CD14-positive monocyte (primary cell): ENCODE measurements at regions not wholly inside any gene's neighbourhood (a gene's known extent, or its start where the extent isn't known, plus 50 kb on each side); places are given as distances from the start of the nearest gene placed in this dataset.
A peak's percentile ranks its signal among the peaks of the same experiment; 100 is the strongest.
"Not testable (repeated sequence)": the region's sequence is repeated elsewhere in the genome, so short reads cannot be mapped to it uniquely, and the experiment has no call there.

Source experiments
- DNase-seq, 3 donors: peaks; one replicate each; pipeline ENCODE4 v3.0.0-alpha.2; 2011 to 2022
- H2AFZ ChIP-seq: 2 replicates; pipeline ENCODE4 v1.6.0; 2012; ENCODE audit warnings: mild to moderate bottlenecking, low read depth, low read length, inconsistent platforms; ENCODE audit not compliant: insufficient read depth, poor library complexity, severe bottlenecking
- H3K27ac ChIP-seq, 2 donors: 1 replicate in 1 of 2; 2 replicates in 1 of 2; pipeline ENCODE4 v1.5.1; 2012 to 2013; ENCODE audit warnings: low read length in 2 of 2, control low read depth in 1 of 2, inconsistent platforms in 1 of 2, low read depth in 1 of 2, mild to moderate bottlenecking in 1 of 2
- H3K27me3 ChIP-seq, 2 donors: one replicate each; pipeline versions ENCODE4 v1.6.0 to v1.6.1; 2011 to 2013; ENCODE audit warnings: low read length in 2 of 2; ENCODE audit not compliant: control insufficient read depth in 2 of 2, insufficient read depth in 2 of 2
- H3K36me3 ChIP-seq, 2 donors: replicated peaks in 1 of 2; 1 replicate in 1 of 2; 2 replicates in 1 of 2; pipeline versions ENCODE4 v1.5.1 to v1.6.1; 2012 to 2013; ENCODE audit warnings: low read length in 2 of 2, control low read depth in 1 of 2, inconsistent platforms in 1 of 2, mild to moderate bottlenecking in 1 of 2; ENCODE audit not compliant: insufficient read depth in 2 of 2, control insufficient read depth in 1 of 2
- H3K4me1 ChIP-seq, 2 donors: 1 replicate in 1 of 2; 2 replicates in 1 of 2; pipeline versions ENCODE4 v1.5.1 to v1.6.1; 2012 to 2013; ENCODE audit warnings: low read length in 2 of 2, control low read depth in 1 of 2, inconsistent platforms in 1 of 2, mild to moderate bottlenecking in 1 of 2, moderate library complexity in 1 of 2; ENCODE audit not compliant: insufficient read depth in 2 of 2, control insufficient read depth in 1 of 2
- H3K4me2 ChIP-seq: replicated peaks from 2 replicates; pipeline ENCODE3; 2012; ENCODE audit warnings: low read length, moderate library complexity, mild to moderate bottlenecking; ENCODE audit not compliant: poor library complexity, severe bottlenecking; ENCODE audit errors: extremely low read depth
- H3K4me3 ChIP-seq, 3 experiments: fragments of 200-600 bp in 1 of 3; sonication (generic) in 1 of 3; replicated peaks in 1 of 3; 1 replicate in 2 of 3; 2 replicates in 1 of 3; pipeline ENCODE4 v1.5.1; 2011 to 2013; ENCODE audit warnings: low read length in 3 of 3, mild to moderate bottlenecking in 3 of 3, control low read depth in 2 of 3, low read depth in 2 of 3, inconsistent platforms in 1 of 3, moderate library complexity in 1 of 3
- H3K79me2 ChIP-seq: 2 replicates; pipeline ENCODE4 v1.6.0; 2012; ENCODE audit warnings: mild to moderate bottlenecking, control low read depth, inconsistent platforms, low read length, moderate library complexity; ENCODE audit not compliant: insufficient read depth
- H3K9ac ChIP-seq: 2 replicates; pipeline ENCODE4 v1.6.0; 2017; ENCODE audit warnings: low read length, mild to moderate bottlenecking; ENCODE audit not compliant: insufficient read depth, poor library complexity, severe bottlenecking
- H3K9me3 ChIP-seq, 2 donors: replicated peaks in 1 of 2; 1 replicate in 1 of 2; 2 replicates in 1 of 2; pipeline versions ENCODE4 v1.5.1 to v1.6.1; 2012 to 2013; ENCODE audit warnings: low read length in 2 of 2, control low read depth in 1 of 2; ENCODE audit not compliant: control insufficient read depth in 1 of 2, insufficient read depth in 1 of 2
- H4K20me1 ChIP-seq: 2 replicates; pipeline ENCODE4 v1.6.0; 2012; ENCODE audit warnings: mild to moderate bottlenecking, low read length, control low read depth, moderate library complexity; ENCODE audit not compliant: insufficient read depth
- H3K27ac Mint-ChIP-seq, 7 donors: one replicate each; pipeline ENCODE4 v1.8.0; 2020; ENCODE audit warnings: mild to moderate bottlenecking in 7 of 7, mixed read lengths in 7 of 7, moderate library complexity in 6 of 7, inconsistent platforms in 2 of 7
- H3K27me3 Mint-ChIP-seq, 3 donors: one replicate each; pipeline ENCODE4 v1.8.0; 2021 to 2022; ENCODE audit warnings: low read depth in 3 of 3, mild to moderate bottlenecking in 3 of 3, mixed read lengths in 3 of 3, moderate library complexity in 3 of 3, inconsistent platforms in 1 of 3
- H3K36me3 Mint-ChIP-seq, 2 donors: one replicate each; pipeline ENCODE4 v1.8.0; 2020; ENCODE audit warnings: mixed read lengths in 2 of 2, inconsistent platforms in 1 of 2, mild to moderate bottlenecking in 1 of 2
- H3K4me1 Mint-ChIP-seq: one replicate; pipeline ENCODE4 v1.8.0; 2020; ENCODE audit warnings: mild to moderate bottlenecking, mixed read lengths
- H3K4me3 Mint-ChIP-seq, 2 donors: one replicate each; pipeline ENCODE4 v1.8.0; 2020; ENCODE audit warnings: mild to moderate bottlenecking in 2 of 2, mixed read lengths in 2 of 2, moderate library complexity in 1 of 2
- H3K9me3 Mint-ChIP-seq, 7 donors: one replicate each; pipeline ENCODE4 v1.8.0; 2020 to 2022; ENCODE audit warnings: mixed read lengths in 7 of 7, mild to moderate bottlenecking in 6 of 7, moderate library complexity in 6 of 7, inconsistent platforms in 2 of 7
- CTCF ChIP-seq: fragments of 200-600 bp; IDR thresholded peaks from one replicate; pipeline ENCODE4 v1.8.0; 2022; ENCODE audit warnings: antibody characterized with exemption, mild to moderate bottlenecking
- WGBS: methylation state at CpG from one replicate; pipeline ENCODE4 v1.1.5; 2013; ENCODE audit warnings: missing lambda C conversion rate; ENCODE audit not compliant: insufficient coverage; 5-methylcytosine and 5-hydroxymethylcytosine counted together
- intact Hi-C, 2 donors: fragments of 100-400 bp; cut with micrococcal nuclease; formaldehyde crosslinking; loops; one replicate each; pipeline versions ENCODE4 v1.15.0 to v1.15.1; 2023

- H2AFZ ChIP-seq: no peak overlapping the region
- 98% methylated on average over 11 of the region's 18 CpGs for WGBS
- H3K27ac Mint-ChIP-seq: no peak overlapping the region
- no peaks in the 10 kb centered on the region for H3K27me3 ChIP-seq
- no peaks in the 10 kb centered on the region for H4K20me1 ChIP-seq
- H3K4me3 ChIP-seq: no peak overlapping the region
- no peak for TF ChIP-seq CTCF
- DNase-seq: no peak
- H3K27ac ChIP-seq: no peak overlapping the region
- H3K9me3 Mint-ChIP-seq: no peaks in the 10 kb centered on the region
- H3K79me2 ChIP-seq: no peaks in the 10 kb centered on the region
- H3K9ac ChIP-seq: no peak overlapping the region
- no peaks in the 10 kb centered on the region for H3K36me3 ChIP-seq
- no peaks in the 10 kb centered on the region for H3K36me3 Mint-ChIP-seq
- H3K4me3 Mint-ChIP-seq: no peak overlapping the region
- H3K4me1 Mint-ChIP-seq: no peaks in the 10 kb centered on the region
- H3K27me3 Mint-ChIP-seq: peaks cover 1 to 3% (median 2%) of the 10 kb centered on the region in 3 donors
- intact Hi-C loops: no loop called here
- no peaks in the 10 kb centered on the region for H3K9me3 ChIP-seq
- H3K4me1 ChIP-seq: no peaks in the 10 kb centered on the region
- H3K4me2 ChIP-seq: no peak overlapping the region
These were observed 176.1 kb downstream of the TBC1D2B start for GRCh38 chr15:77901251-77901881.

GRCh38 chr15:77900331-77900963 lies 177.1 kb downstream of the TBC1D2B start:
- H3K4me1 ChIP-seq, H3K4me1 Mint-ChIP-seq, H3K36me3 Mint-ChIP-seq, H3K36me3 ChIP-seq, H3K27ac ChIP-seq, H3K27me3 ChIP-seq, H3K9me3 ChIP-seq, H3K9ac ChIP-seq, H4K20me1 ChIP-seq, H3K79me2 ChIP-seq, H3K27me3 Mint-ChIP-seq, H3K27ac Mint-ChIP-seq, H3K4me3 Mint-ChIP-seq, H3K9me3 Mint-ChIP-seq, H2AFZ ChIP-seq, intact Hi-C loops, H3K4me3 ChIP-seq, H3K4me2 ChIP-seq: not testable (repeated sequence)
- peak in 2 of 3 donors; percentile 4 to 31 for DNase-seq
- 48% methylated on average over 8 of the region's 24 CpGs for WGBS
- peak; percentile 61 for TF ChIP-seq CTCF

GRCh38 chr15:77899776-77900175 lies 177.7 kb downstream of the TBC1D2B start:
- H3K4me3 ChIP-seq, H3K27me3 ChIP-seq, H3K9me3 Mint-ChIP-seq, H3K9me3 ChIP-seq, H4K20me1 ChIP-seq, H3K4me3 Mint-ChIP-seq, H3K36me3 ChIP-seq, H3K27ac ChIP-seq, intact Hi-C loops, DNase-seq, H3K9ac ChIP-seq, H3K4me1 Mint-ChIP-seq, H3K4me1 ChIP-seq, H3K27me3 Mint-ChIP-seq, H3K27ac Mint-ChIP-seq, H2AFZ ChIP-seq, H3K36me3 Mint-ChIP-seq, H3K79me2 ChIP-seq, H3K4me2 ChIP-seq: not testable (repeated sequence)
- WGBS: no CpG with 5 or more reads among the region's 8 CpGs
